Ishikawa (cell line): ENCODE measurements at regions not wholly inside any gene's neighbourhood (a gene's known extent, or its start where the extent isn't known, plus 50 kb on each side); places are given as distances from the start of the nearest gene placed in this dataset.

Experiments
- CREB1 ChIP-seq: IDR thresholded peaks from 2 replicates; pipeline ENCODE4 v1.6.1; 2012; ENCODE audit warnings: low read depth
- FOXM1 ChIP-seq: IDR thresholded peaks from 2 replicates; pipeline ENCODE4 v1.6.1; 2012; ENCODE audit warnings: low read depth, borderline replicate concordance
- NFIC ChIP-seq: IDR thresholded peaks from 2 replicates; pipeline ENCODE4 v1.6.1; 2012
- REST ChIP-seq: IDR thresholded peaks from 2 replicates; pipeline ENCODE4 v1.6.1; 2012; ENCODE audit warnings: low read depth, mild to moderate bottlenecking
- TCF12 ChIP-seq: IDR thresholded peaks from 2 replicates; pipeline ENCODE4 v1.6.1; 2012; ENCODE audit warnings: low read depth
- TEAD4 ChIP-seq: IDR thresholded peaks from 2 replicates; pipeline ENCODE4 v1.6.1; 2012

- TF ChIP-seq TEAD4 (no peak), NFIC (no peak), REST (no peak), CREB1 (no peak), TCF12 (no peak), FOXM1 (no peak)
These were observed 176.9 kb upstream of the GK2 start for GRCh38 chr4:79584902-79585301.
